Keratinocyte (primary cell): ENCODE measurements at regions not wholly inside any gene's neighbourhood (a gene's known extent, or its start where the extent isn't known, plus 50 kb on each side); places are given as distances from the start of the nearest gene placed in this dataset.

Source experiments
- CTCF ChIP-seq, 3 experiments: IDR thresholded peaks in 1 of 3; conservative IDR thresholded peaks in 1 of 3; optimal IDR thresholded peaks in 1 of 3; 2 replicates in 2 of 3; 3 replicates in 1 of 3; pipeline versions ENCODE3 to v1.5.1; 2011; ENCODE audit warnings: low read length in 3 of 3, mild to moderate bottlenecking in 3 of 3, moderate library complexity in 2 of 3, control low read depth in 1 of 3, inconsistent platforms in 1 of 3; ENCODE audit not compliant: insufficient read depth in 2 of 3; ENCODE audit errors: extremely low read depth in 1 of 3
- EZH2 ChIP-seq: IDR thresholded peaks from one replicate; pipeline ENCODE4 v1.6.1; 2012; ENCODE audit warnings: inconsistent platforms, mild to moderate bottlenecking, low read length, moderate library complexity

- TF ChIP-seq CTCF (optimal IDR thresholded peaks at IDR 0.05 in 1 of 3, IDR thresholded peaks at IDR 0.05 in 1 of 3, conservative IDR thresholded peaks at IDR 0.05 in 1 of 3; ENCODE audit: extremely low read depth in 1 of 3, insufficient read depth in 2 of 3, low read length in 3 of 3) (no peak), EZH2 (no peak)
Measured at GRCh38 chr20:39211060-39211748, 249.1 kb downstream of the DHX35 start.
